ENCODE measurements at regions not wholly inside any gene's neighbourhood (a gene's known extent, or its start where the extent isn't known, plus 50 kb on each side); places are given as distances from the start of the nearest gene placed in this dataset.

DNA sequence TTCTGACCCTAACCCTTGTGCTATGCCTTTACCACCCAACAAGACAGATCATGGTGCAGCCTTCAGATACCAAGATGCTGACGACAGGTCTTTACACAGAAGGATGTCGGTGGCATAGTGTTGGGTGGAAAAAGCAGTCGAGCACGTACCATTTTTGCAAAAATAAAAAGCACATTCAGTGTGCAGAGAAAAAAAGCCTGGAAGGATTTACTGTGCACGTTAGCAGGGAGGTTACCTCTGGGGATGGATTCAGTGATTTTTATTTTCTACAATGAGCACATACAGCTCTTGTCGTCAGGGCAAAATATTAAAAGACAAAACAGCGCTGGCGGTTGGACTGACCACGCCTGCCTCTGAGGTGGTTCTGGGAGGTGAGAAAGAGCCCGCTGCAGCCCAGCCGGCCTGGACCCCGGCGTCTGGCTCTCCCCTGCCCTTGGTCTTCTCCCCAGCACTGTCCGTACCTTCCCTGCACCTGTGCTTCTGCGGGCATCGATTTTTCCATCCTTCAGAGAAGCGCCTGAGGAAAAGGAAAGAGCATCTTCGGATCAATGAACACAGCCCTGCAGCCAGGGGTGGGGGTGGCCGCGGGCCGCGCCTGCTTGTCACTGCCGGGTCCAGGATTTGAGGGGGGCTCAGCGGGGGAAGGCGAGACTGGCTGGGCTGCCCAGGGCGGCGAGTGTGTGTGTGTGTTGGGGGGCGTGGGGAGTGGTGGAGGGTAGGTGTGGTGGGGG is 200.0 kb upstream of the IER5L start:
- TF ChIP-seq EZH2 (optimal IDR thresholded peaks at IDR 0.05; ENCODE audit: low read depth, low read length): no peak
- TF ChIP-seq EZH2phosphoT487 (IDR thresholded peaks at IDR 0.05; ENCODE audit: low read length): no peak
- H3K4me1 ChIP-seq (ENCODE audit: low read length): no peaks in the 10 kb centered on the region

DNA sequence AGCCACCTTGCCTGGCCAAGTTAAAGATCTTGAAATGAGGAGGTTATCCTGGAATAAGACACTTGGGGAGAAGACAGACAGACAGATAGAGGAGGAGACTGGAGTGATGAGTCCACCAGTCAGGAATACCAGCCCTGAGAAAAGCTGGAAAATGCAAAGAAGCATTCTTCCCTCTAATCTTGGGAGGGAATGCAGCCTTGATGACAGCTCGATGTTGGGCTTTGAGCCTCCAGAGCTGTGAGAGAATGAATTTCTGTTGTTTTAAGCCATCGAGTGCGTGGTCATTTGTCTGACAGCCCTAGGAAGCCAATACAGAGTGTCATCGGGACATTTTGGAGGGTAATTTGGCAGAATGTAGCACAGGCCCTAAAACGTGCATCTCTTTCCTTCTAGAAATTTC is 199.1 kb upstream of the IER5L start:
- Histone ChIP-seq H3K79me2 (ENCODE audit: low read length) (no peaks in the 10 kb centered on the region), H3K9ac (ENCODE audit: low read length) (no peak overlapping the region), H3K4me1 (ENCODE audit: low read length) (no peaks in the 10 kb centered on the region), H3K9me2 (replicated peaks; ENCODE audit: insufficient read depth, low read length) (no peaks in the 10 kb centered on the region), H3K36me3 (replicated peaks; ENCODE audit: insufficient read depth, low read length) (no peaks in the 10 kb centered on the region), H3K9me3 (replicated peaks; ENCODE audit: insufficient read depth, low read length) (no peaks in the 10 kb centered on the region), H3K27me3 (replicated peaks; ENCODE audit: insufficient read depth, low read length) (peaks cover 45% of the 10 kb centered on the region), H3F3A (ENCODE audit: insufficient read depth, low read length) (no peaks in the 10 kb centered on the region), H4K20me1 (ENCODE audit: insufficient read depth, low read length) (no peaks in the 10 kb centered on the region), H2AFZ (ENCODE audit: low read length) (no peak overlapping the region), H3K4me3 (ENCODE audit: low read length) (no peak overlapping the region), H3K4me2 (ENCODE audit: low read depth, low read length) (no peak overlapping the region), H3K27ac (ENCODE audit: low read length) (no peak overlapping the region)
- DNase-seq: no peak
- TF ChIP-seq EZH2 (optimal IDR thresholded peaks at IDR 0.05; ENCODE audit: low read depth, low read length): no peak
- no peak for TF ChIP-seq EZH2phosphoT487 (IDR thresholded peaks at IDR 0.05; ENCODE audit: low read length)
- TF ChIP-seq, protein P1, sequence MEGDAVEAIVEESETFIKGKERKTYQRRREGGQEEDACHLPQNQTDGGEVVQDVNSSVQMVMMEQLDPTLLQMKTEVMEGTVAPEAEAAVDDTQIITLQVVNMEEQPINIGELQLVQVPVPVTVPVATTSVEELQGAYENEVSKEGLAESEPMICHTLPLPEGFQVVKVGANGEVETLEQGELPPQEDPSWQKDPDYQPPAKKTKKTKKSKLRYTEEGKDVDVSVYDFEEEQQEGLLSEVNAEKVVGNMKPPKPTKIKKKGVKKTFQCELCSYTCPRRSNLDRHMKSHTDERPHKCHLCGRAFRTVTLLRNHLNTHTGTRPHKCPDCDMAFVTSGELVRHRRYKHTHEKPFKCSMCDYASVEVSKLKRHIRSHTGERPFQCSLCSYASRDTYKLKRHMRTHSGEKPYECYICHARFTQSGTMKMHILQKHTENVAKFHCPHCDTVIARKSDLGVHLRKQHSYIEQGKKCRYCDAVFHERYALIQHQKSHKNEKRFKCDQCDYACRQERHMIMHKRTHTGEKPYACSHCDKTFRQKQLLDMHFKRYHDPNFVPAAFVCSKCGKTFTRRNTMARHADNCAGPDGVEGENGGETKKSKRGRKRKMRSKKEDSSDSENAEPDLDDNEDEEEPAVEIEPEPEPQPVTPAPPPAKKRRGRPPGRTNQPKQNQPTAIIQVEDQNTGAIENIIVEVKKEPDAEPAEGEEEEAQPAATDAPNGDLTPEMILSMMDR (IDR thresholded peaks at IDR 0.05; ENCODE audit: low read length): no peak

More for the DNA sequence above, 200.0 kb upstream of the IER5L start:
- Histone ChIP-seq H4K20me1 (ENCODE audit: insufficient read depth, low read length) (no peaks in the 10 kb centered on the region), H3K9me3 (replicated peaks; ENCODE audit: insufficient read depth, low read length) (no peaks in the 10 kb centered on the region), H3K9ac (ENCODE audit: low read length) (no peak overlapping the region), H3K4me2 (ENCODE audit: low read depth, low read length) (no peak overlapping the region), H3K9me2 (replicated peaks; ENCODE audit: insufficient read depth, low read length) (no peaks in the 10 kb centered on the region), H3K27me3 (replicated peaks; ENCODE audit: insufficient read depth, low read length) (peaks cover 54% of the 10 kb centered on the region), H3K79me2 (ENCODE audit: low read length) (no peaks in the 10 kb centered on the region), H3F3A (ENCODE audit: insufficient read depth, low read length) (no peaks in the 10 kb centered on the region), H3K36me3 (replicated peaks; ENCODE audit: insufficient read depth, low read length) (no peaks in the 10 kb centered on the region), H2AFZ (ENCODE audit: low read length) (no peak overlapping the region), H3K27ac (ENCODE audit: low read length) (no peak overlapping the region), H3K4me3 (ENCODE audit: low read length) (no peak overlapping the region)
- DNase-seq: no peak

DNA sequence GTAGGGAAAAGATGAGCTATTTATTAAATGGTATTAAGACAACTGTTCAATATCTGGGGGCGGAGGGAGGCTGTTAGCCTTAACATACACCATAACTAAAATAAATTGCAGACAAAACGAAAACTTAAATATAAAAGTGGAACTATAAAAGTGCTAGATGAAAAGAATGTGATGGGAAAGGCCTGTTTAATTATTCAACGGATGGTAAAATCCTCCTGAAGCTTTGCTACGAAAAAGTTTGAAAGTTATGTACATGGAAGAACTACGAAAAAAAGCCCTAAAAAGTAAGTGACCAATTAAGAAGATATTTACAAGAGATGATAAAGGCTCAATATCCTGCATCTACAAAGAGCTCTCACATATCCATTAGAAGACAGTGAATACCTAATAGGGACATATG is 197.8 kb upstream of the IER5L start:
- no peaks in the 10 kb centered on the region for H3K36me3 ChIP-seq (replicated peaks; ENCODE audit: insufficient read depth, low read length)
- no peaks in the 10 kb centered on the region for H3K9me3 ChIP-seq (replicated peaks; ENCODE audit: insufficient read depth, low read length)
- H3K27ac ChIP-seq (ENCODE audit: low read length): no peak overlapping the region
- no peak overlapping the region for H3K9ac ChIP-seq (ENCODE audit: low read length)
- no peaks in the 10 kb centered on the region for H3F3A ChIP-seq (ENCODE audit: insufficient read depth, low read length)
- TF ChIP-seq EZH2phosphoT487 (IDR thresholded peaks at IDR 0.05; ENCODE audit: low read length): no peak
- no peak for TF ChIP-seq EZH2 (optimal IDR thresholded peaks at IDR 0.05; ENCODE audit: low read depth, low read length)
- TF ChIP-seq, protein P1 (IDR thresholded peaks at IDR 0.05; ENCODE audit: low read length): no peak
- H3K4me2 ChIP-seq (ENCODE audit: low read depth, low read length): no peak overlapping the region
- H3K9me2 ChIP-seq (replicated peaks; ENCODE audit: insufficient read depth, low read length): no peaks in the 10 kb centered on the region
- H3K27me3 ChIP-seq (replicated peaks; ENCODE audit: insufficient read depth, low read length): peaks cover 32% of the 10 kb centered on the region
- no peak for DNase-seq
- no peaks in the 10 kb centered on the region for H3K79me2 ChIP-seq (ENCODE audit: low read length)
- no peaks in the 10 kb centered on the region for H3K4me1 ChIP-seq (ENCODE audit: low read length)
- no peak overlapping the region for H2AFZ ChIP-seq (ENCODE audit: low read length)
- H4K20me1 ChIP-seq (ENCODE audit: insufficient read depth, low read length): no peaks in the 10 kb centered on the region
- H3K4me3 ChIP-seq (ENCODE audit: low read length): no peak overlapping the region

DNA sequence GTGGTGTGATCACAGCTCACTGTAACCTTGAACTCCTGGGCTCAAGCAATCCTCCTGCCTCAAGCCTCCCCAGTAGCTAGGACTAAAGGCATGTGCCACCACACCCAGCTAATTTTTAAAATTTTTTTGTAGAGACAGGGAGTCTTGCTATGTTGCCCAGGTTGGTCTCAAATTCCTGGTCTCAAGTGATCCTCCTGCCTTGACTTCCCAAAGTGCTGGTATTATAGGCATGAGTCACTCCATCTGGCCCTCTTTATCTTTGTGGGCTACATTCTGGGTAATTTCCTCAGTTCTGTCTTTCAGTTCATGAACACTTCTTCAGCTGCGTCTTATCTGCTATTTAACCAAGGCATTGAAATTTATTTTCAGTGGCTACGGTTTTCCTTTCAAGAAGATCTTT is 196.6 kb upstream of the IER5L start:
- no peak overlapping the region for H3K9ac ChIP-seq (ENCODE audit: low read length)
- no peaks in the 10 kb centered on the region for H3K36me3 ChIP-seq (replicated peaks; ENCODE audit: insufficient read depth, low read length)
- H3K27ac ChIP-seq (ENCODE audit: low read length): no peak overlapping the region
- no peaks in the 10 kb centered on the region for H3K79me2 ChIP-seq (ENCODE audit: low read length)
- no peaks in the 10 kb centered on the region for H3K9me3 ChIP-seq (replicated peaks; ENCODE audit: insufficient read depth, low read length)
- H3F3A ChIP-seq (ENCODE audit: insufficient read depth, low read length): no peaks in the 10 kb centered on the region
- H4K20me1 ChIP-seq (ENCODE audit: insufficient read depth, low read length): no peaks in the 10 kb centered on the region
- H3K4me2 ChIP-seq (ENCODE audit: low read depth, low read length): no peak overlapping the region
- no peak for DNase-seq
- H3K9me2 ChIP-seq (replicated peaks; ENCODE audit: insufficient read depth, low read length): no peaks in the 10 kb centered on the region
- TF ChIP-seq EZH2phosphoT487 (IDR thresholded peaks at IDR 0.05; ENCODE audit: low read length) (no peak), EZH2 (optimal IDR thresholded peaks at IDR 0.05; ENCODE audit: low read depth, low read length) (no peak)
- TF ChIP-seq, protein P1 (IDR thresholded peaks at IDR 0.05; ENCODE audit: low read length): no peak
- no peak overlapping the region for H2AFZ ChIP-seq (ENCODE audit: low read length)
- peaks cover 24% of the 10 kb centered on the region for H3K27me3 ChIP-seq (replicated peaks; ENCODE audit: insufficient read depth, low read length)
- H3K4me1 ChIP-seq (ENCODE audit: low read length): no peaks in the 10 kb centered on the region
- H3K4me3 ChIP-seq (ENCODE audit: low read length): no peak overlapping the region

Data from MM.1S (cell line).